CD4-positive, alpha-beta T cell treated with Interleukin-6 for 4 hours (primary cell): ENCODE measurements at regions not wholly inside any gene's neighbourhood (a gene's known extent, or its start where the extent isn't known, plus 50 kb on each side); places are given as distances from the start of the nearest gene placed in this dataset.

ENCODE experiments used
- DNase-seq: peaks from one replicate; pipeline ENCODE4 v3.0.0-alpha.2; 2020; ENCODE audit warnings: mixed read lengths

- no peak for DNase-seq
Measured at GRCh38 chr5:6159832-6160430, 218.4 kb downstream of the MED10 start.

- no peak for DNase-seq
Measured at GRCh38 chr5:6158974-6159831, 219.1 kb downstream of the MED10 start.

GRCh38 chr5:6154216-6154615 lies 224.1 kb downstream of the MED10 start:
- DNase-seq: no peak

- no peak for DNase-seq
Measured at GRCh38 chr5:6146271-6146670, 232.1 kb downstream of the MED10 start.

- no peak for DNase-seq
Measured at GRCh38 chr5:6145616-6146237, 232.6 kb downstream of the MED10 start.

- DNase-seq: no peak
Measured at GRCh38 chr5:6143523-6143922, 234.8 kb downstream of the MED10 start.

GRCh38 chr5:6142353-6142752 lies 236.0 kb downstream of the MED10 start:
- no peak for DNase-seq

GRCh38 chr5:6140219-6140618 lies 238.1 kb downstream of the MED10 start:
- DNase-seq: no peak

- no peak for DNase-seq
Measured at GRCh38 chr5:6135977-6136376, 242.4 kb downstream of the MED10 start.

- no peak for DNase-seq
Measured at GRCh38 chr5:6134281-6134680, 244.1 kb downstream of the MED10 start.

GRCh38 chr5:6125781-6126180 lies 252.6 kb downstream of the MED10 start:
- DNase-seq: no peak

GRCh38 chr5:6118691-6119090 lies 259.7 kb downstream of the MED10 start:
- no peak for DNase-seq

GRCh38 chr5:6117212-6117611 lies 261.1 kb downstream of the MED10 start:
- no peak for DNase-seq

- no peak for DNase-seq
Measured at GRCh38 chr5:6115852-6116251, 262.5 kb downstream of the MED10 start.

- no peak for DNase-seq
Measured at GRCh38 chr5:6112538-6112937, 265.8 kb downstream of the MED10 start.

- no peak for DNase-seq
Measured at GRCh38 chr5:6112125-6112524, 266.2 kb downstream of the MED10 start.

- DNase-seq: no peak
Measured at GRCh38 chr5:6111131-6111530, 267.2 kb downstream of the MED10 start.

GRCh38 chr5:6110441-6111005 lies 267.8 kb downstream of the MED10 start:
- DNase-seq: no peak

- no peak for DNase-seq
Measured at GRCh38 chr5:6108981-6109825, 269.1 kb downstream of the MED10 start.

- DNase-seq: no peak
Measured at GRCh38 chr5:6108540-6108848, 269.9 kb downstream of the MED10 start.

GRCh38 chr5:6107675-6108539 lies 270.4 kb downstream of the MED10 start:
- DNase-seq: no peak

GRCh38 chr5:6106756-6107155 lies 271.6 kb downstream of the MED10 start:
- DNase-seq: no peak
